GM21360 (cell line): ENCODE measurements at regions not wholly inside any gene's neighbourhood (a gene's known extent, or its start where the extent isn't known, plus 50 kb on each side); places are given as distances from the start of the nearest gene placed in this dataset.

Source experiments
- ATAC-seq: cut with Tn5 transposase; IDR thresholded peaks from one replicate; pipeline ENCODE4 v1.9.1; 2021; ENCODE audit warnings: mild to moderate bottlenecking, moderate library complexity; ENCODE audit not compliant: unreplicated experiment

DNA sequence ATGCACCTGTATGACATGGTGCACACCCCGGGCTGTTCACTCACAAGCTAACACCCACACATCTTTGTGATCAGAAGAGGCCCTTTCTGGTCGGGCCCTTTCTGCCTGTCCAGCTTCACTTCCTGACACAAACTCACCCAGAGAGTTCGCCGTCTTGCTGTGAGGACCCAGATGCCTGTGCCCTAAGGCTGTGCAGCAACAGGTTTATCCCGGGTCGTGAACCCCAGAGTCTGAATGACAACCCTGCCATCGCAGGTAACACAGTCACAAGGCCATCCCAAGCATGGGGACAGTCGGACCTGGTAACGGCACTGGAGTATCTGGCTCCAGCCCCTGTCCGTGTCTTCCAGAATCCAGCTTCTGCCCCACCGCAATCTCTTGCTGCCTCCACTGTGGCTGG is 235.1 kb downstream of the BUD13 start:
- ATAC-seq, result no peak

DNA sequence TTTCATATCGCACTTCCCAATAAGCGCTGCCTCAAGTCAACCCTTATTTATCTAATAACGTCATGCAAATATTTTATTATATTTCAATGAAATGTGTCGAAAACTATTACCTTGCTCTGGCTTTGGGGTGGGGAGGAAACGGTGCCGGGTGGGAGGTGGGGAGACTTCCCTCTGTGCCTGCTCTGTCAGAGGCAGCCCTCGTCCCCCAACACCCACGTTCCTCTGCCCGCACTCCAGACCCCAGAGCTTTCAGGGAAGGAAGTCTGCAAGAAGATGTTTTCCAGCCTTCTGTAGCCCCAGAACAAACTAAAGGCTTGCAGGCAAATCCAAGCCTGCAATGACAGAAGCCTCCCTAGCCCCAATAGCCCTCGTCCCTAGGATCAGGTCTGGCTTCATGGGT is 235.7 kb downstream of the BUD13 start:
- ATAC-seq, result no peak

DNA sequence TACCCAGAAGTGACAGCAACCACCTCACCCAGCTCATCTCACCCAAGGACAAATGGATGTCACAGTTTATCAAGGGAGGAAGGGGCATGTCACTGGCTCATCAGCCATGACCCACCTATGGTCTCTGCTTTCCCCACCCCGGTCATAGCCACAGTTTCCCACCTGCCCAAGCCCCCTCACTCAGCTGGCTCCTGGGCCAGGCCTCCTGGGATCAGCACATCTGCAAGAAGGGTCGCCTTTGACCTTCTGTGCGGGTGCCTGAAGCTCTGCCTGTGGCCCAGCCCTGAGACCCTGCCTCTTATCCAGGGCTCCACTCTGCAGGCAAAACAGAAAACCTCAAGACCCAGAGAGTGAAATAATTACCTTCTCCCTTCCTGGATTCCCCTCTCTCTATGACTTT is 236.4 kb downstream of the BUD13 start:
- ATAC-seq, result no peak

DNA sequence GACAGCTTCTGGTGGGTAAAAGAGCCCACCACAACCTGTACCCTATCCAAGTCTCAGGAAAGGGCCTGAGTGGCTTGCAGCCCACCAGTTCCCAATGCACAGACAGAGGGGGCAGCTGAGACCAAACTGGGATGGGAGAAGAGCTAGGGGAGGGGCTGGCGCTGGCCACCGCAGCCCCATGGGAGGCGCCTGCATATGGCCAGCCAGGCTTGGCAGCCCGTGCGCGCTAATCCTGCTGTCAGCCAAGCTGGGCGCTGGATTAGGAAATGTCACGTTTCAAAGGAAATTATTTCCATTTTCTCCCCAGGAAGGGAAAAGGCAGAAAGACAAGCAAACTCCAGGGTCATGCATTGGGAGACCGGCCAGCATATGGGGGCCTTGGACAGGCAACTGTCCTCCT is 236.8 kb downstream of the BUD13 start:
- no peak for ATAC-seq

DNA sequence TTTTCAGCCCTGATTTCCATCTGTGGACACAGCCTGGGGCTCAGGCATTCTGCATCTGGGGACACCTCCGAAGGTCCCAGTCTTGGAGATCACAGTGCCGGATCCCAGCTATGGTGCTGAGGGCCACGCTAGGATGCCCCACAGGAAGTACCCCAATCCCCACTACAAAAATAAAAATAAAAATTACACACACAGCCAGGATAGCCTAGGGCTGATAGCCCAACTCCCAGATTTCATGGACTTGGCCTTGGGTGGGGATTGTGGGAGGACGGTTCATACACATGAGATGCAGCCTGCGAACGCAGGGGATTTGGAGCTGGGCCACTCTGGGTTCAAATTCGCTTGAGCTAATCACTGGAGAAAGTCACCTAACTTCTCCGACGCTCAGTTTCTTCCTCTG is 237.7 kb downstream of the BUD13 start:
- ATAC-seq, result no peak

DNA sequence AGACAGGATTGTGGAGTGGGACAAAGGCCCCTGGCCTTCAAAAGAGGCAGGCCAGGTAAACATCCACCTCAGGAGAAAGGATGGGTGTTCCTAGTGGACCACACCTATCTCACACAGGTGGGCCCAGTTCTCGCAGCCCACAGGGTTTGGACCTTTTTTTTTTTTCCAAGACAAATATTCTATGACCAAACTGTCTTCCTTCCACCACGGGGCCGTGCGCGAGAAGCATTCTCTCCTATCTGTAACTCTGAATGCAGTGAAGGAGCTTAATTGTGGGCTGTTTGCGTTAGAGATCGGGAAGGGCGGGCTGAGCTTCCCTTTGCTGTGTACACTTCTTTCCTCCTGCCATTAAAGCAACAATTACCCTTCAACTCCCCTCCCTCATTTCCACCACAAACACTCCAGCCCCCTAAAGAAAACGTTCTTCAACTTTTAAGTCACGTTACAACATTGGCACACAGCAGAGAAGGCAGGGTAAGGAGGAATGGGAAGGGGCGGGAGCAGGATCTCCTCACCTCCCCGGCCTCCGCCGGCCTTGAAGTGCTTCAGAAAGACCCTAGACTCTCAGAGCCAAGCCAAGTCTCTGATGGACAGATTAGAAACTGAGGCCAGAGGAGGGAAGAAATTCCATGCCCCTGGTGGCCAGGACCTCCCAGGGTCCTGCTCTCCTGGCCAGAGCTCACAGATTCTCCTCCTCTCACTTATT is 238.4 kb downstream of the BUD13 start:
- ATAC-seq, result no peak

DNA sequence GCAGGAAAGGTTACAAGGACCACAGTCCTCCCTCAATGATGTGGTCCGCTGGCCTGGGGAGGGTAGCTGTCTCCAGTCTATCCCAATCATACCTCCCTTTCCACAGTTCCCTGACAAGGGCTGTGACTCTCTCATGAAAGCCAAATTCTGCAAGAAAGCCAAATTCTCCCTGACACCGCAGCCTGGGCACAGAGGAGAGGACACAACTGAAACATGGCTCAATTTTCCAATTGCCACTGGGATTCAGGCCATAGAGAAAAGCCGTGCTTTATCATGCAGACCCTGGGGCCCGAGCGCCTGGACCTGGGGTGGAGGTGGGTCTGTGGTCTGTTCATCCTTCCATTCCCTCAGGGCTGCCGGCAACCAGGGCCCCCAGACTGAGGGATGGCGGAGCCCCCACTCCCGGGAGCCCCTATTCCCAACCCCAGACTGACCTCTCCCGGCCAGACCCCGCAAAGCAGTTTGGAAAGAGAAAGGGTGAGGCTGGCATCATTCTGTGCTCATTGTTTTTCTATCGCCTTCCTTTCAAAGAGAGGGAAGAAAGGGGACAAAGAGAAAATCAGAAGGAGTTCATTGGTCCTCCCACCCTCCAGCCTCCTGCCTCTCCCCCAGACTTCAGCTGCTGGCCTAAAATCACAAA is 239.5 kb downstream of the BUD13 start:
- ATAC-seq, result no peak

DNA sequence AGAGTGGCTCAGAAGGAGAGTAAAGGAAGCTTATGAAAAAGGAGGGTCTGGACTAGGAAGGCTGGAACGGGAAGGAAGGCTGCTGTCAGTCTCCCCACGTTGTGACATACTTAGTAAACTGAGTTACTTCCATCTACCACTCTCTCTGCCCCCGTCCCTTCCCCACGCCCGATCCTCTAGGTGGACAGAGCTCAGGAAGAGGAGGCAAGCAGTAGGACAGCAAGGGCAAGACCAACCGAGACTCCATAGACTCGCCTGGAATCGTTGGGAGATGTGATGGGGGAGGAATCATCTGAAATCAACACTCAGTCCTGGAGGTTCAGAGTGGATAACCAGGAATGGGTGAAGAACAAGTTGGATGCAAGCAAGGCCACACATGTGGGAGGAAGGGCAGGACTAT is 240.7 kb downstream of the BUD13 start:
- ATAC-seq, result no peak

DNA sequence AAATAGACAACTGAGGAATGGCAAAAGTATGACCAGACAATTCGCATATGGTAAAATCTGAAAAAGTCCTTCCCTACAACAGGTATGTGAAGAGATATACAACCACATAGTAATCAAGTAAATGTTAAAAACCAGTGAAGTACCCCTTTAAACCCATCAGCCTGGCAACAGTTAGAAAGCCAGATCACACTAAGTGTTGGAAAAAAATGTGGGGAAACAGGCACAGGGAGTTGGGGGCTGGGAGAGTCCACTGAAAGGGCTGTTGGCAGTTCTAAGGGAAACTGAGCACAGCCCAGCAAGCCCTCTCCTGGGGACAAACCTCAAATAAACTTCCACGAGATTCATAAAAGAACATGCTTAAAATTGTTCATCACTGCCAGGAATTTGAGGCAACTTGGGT is 242.1 kb downstream of the BUD13 start:
- no peak for ATAC-seq

DNA sequence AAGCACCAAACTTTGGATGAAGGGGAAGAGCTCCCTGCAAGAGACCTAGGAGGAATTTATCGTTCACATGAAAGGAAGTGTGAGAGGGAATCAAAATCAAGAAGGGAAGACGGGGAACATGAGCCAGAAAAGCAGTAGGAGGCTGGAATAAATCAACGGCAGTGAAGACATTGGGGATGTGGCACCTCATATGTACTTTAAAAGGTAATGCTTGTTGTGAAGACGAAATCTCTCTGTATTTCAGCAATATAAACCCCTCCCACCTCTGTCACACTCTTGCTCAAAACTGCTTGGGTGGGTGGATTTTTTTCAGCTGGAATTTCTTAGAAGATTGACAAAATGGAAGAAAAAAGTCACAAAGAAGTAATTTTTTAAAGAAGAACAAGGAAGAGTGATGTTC is 243.5 kb downstream of the BUD13 start:
- no peak for ATAC-seq

DNA sequence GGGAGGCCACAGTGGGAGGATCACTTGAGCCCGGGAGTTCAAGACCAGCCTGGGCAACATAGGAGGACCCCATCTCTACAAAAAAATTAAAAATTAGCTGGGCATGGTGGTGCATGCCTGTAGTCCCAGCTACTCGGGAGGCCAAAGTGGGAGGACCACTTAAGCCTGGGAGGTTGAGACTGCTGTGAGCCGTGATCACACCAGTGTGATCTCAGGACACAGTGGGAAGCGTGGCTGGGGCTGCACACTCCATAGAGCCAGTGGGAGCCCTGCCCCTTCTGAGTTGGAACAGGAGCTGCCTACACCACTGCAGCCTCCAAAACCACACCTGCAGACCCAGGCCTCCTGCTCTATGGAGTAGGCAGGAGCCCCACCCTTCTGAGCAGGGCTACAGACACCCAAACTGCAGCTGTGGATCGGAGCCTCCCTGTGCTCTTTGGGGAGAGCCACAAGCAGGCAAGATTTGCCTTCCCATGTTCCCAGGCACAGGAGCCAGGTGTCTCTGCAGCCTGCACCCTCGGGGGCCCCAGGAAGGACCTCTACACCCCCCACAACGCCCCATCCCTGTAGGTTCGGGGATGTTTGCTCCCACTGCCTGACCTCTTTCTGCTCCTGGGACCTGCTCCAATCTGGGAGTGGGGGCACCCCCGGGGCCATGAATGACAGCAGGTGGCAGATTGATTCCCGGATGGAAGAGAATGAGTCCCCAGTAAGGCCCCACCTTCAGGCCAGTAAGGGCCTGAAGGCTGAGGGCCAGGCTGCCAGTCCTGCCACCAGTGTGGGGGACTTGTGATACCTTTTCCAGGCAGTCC is 245.4 kb downstream of the BUD13 start:
- ATAC-seq, result no peak

DNA sequence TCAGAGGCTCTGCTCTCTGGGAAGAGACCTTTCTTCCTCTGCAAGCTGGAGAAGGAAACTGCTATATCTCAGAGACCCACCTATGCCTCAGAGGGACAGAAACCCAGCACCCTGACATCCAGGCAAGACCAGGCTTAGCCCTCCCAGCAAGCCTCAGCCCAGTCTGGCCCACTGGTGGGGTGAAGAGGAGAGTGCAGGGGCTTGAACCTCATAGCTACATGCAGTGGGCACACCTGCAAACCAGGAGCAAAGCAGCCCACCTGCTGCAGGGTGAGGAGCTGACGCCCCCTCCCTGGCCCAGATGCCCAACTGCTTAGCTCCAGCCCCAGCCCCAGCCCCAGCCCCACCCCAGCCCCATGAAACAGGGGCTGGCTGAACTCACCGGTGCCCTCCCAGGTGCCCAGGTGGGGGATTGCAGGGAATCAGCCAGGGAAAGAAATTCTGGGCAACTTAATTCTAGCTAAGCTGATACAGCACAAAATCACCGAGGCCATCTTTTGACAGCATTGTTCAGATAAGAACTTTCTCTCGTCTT is 246.8 kb downstream of the BUD13 start:
- ATAC-seq, result no peak

DNA sequence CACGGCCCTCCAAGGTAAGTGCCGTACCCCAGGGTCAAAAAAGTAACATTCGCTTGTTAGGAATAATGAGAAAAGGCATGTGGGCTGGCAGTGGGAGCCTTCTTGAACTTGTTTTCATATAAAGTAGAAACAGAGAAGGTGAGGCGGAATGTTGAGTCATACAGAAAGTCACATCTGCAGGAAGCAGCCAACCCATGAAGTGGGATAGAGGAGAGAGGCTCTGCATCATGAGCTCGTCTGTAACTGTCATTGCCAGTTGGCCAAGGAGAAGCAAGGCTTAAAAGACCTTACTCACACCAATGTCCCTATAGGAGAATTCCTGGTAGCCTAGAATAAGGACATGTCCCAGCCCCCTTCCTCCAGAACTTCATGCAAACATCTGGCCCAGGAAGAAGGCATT is 253.3 kb downstream of the BUD13 start:
- ATAC-seq, result peak; percentile 81

DNA sequence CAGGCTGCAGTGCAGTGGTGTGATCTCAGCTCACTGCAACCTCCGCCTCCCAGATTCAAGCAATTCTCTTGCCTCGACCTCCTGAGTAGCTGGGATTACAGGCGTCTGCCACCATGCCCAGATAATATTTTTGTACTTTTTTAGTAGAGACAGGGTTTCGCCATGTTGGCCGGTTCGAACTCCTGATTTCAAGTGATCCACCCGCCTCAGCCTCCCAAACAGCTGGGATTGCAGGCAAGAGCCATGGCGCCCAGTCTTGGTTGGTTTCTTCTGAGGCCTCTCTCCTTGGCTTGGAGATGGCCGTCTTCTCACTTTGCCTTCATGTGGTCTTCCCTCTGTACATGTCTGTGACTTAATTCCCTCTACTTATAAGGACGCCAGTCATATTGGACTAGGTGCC is 254.6 kb downstream of the BUD13 start:
- ATAC-seq, result no peak

DNA sequence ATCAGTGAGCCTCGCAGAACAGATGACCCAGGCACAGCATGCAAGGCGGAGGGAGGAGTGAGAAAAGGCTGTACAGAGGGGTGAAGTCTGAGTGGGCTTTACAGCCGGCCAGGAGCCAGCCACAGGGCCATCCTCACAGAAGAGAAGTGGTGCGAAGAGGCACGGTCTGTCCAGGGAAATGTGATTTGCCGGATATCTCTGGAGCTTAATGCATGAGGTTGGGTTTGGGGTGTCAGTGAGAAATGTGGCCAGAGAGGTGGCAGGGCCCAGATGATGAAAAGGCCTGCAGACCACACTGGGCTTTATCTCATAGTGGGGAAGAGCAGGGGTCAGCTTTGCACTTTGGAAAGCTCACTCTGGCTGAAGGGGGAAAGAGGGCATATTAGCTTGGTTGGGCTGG is 255.2 kb downstream of the BUD13 start:
- no peak for ATAC-seq

DNA sequence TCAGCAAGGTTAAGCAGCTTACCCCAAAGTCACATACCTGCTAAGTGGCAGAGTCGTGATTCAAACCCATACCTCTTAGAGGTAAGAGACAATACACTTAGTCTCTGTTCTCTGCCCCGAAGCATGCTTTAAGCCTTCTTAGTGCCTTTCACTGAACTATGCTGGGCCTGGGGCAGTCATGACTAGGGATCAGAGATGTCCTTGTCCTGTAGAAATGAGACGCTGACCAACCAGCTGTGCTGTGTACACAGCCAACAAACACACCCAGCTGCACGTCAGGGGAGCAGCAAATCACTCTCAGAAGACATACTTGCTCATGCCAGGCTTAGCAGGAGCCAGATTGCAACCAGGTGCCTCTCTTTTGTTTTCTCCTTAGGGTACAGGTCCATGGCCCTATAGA is 255.7 kb downstream of the BUD13 start:
- ATAC-seq, result no peak

DNA sequence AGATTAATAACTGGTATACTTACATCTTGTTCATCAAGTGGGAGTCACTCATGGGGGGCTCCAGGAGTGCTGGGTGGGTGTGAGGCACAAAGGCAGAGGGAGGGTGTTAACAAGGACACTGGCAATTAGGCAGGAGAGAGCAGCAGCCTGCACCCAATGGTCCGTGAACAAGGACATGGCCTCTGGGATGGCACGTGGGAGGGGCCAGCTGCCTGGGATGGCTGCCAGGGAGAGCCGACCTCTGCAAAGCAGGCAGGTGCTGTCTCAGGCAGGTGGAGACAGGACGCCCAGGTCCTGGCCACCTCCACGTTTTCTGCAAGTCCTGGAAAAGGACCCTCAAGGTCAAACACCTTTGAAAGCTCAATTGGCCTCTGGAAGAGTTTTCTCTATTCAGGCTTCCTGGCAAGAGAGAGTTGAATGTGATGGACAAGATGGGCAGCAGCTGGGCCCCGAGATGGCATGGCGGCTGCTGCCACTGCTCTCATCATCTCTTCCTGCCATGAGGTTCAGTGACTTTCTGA is 257.1 kb downstream of the BUD13 start:
- ATAC-seq, result no peak

DNA sequence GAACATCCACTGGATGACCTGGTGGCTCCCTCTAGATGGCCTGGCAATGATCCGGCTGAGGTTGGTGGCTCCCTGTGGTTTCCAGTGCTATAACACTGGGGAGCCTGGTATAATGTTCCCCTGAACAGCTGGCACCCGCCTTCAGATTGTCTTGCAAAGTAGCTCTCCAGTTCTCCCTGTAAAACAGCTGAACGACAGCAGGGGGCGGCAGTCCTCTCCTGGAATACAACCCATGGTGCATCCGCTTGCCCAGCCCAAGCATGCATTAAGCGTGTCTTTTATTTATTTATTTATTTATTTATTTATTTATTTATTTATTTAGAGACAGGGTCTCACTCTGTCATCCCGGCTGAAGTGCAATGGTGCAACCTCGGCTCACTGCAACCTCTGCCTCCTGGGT is 258.9 kb downstream of the BUD13 start:
- ATAC-seq, result no peak

DNA sequence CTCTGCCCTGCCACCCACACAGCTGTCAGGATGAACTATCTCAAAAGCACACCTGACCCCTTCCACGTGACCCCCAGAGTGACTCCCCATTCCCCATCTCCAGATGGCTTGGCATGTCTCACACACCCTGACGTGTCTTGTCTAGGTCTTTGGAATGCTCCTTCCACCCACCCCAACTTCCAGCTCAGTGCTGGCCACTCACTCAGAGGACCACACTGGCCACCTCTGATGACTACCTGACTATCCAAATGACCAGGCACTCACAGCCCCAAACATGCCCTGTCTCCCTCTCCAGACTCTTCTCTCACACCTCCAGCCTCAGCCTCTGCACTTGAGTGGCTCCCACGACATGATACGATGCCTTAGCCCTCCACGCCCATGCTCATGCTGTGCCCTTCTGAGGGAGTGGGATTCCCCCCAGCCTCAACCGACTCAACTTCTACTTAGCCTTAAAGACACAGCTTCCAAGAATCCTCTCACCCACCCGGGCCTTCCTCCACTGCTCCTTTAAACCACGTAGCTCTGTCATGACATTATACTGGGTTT is 259.4 kb downstream of the BUD13 start:
- ATAC-seq, result no peak

DNA sequence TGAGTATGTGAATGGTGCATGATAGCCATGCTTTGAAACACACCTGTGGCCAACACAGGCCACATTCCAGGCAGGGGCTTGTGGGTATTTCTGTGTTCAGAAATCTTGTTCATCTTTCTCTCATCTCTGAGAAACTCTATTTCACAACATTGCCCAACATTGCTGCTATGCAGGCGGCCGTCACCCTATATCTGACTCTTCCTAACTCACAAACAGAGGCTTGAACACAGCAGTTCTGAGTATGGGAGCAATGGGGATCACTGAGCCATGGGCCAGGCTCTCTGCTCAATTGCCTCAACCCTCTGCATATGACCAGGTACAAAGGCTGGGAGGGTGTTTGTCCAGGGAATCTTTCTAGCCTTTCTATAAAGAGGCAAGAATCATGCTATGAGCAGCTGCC is 259.9 kb downstream of the BUD13 start:
- no peak for ATAC-seq

DNA sequence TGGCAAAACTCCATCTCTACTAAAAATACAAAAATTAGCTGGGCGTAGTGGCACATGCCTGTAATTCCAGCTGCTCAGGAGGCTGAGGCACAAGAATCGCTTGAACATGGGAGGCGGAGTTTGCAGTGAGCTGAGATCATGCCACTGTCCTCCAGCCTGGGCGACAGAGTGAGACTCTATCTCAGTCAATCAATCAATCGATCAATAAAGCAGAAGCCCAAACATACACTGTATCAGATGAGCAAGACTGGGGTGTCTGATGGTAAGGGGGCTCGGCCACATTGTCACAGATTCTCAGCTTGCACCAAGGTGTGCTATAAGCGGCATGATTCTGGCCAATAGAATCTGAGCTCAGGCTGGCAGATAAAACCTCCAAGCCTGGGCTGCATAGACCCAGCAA is 261.1 kb downstream of the BUD13 start:
- ATAC-seq, result no peak
